ENCODE measurements at regions not wholly inside any gene's neighbourhood (a gene's known extent, or its start where the extent isn't known, plus 50 kb on each side); places are given as distances from the start of the nearest gene placed in this dataset.

- H3K27me3 Mint-ChIP-seq: no peaks in the 10 kb centered on the region
- peaks cover 5% of the 10 kb centered on the region for H3K9me3 Mint-ChIP-seq (ENCODE audit: low read depth)
- H3K27ac Mint-ChIP-seq: no peak overlapping the region
- CTCF ChIA-PET: no interaction called here
- no peaks in the 10 kb centered on the region for H3K4me1 Mint-ChIP-seq
- ATAC-seq (no peak), DNase-seq (no peak)
- no peak overlapping the region for H3K4me3 Mint-ChIP-seq
- no peaks in the 10 kb centered on the region for H3K36me3 Mint-ChIP-seq
These were observed 813.3 kb upstream of the ARRDC4 start for GRCh38 chr15:97146929-97147870.

GRCh38 chr15:97153356-97153965, 807.0 kb upstream of the ARRDC4 start:
- Mint-ChIP-seq H3K36me3 (no peaks in the 10 kb centered on the region), H3K4me3 (no peak overlapping the region), H3K27me3 (no peaks in the 10 kb centered on the region), H3K9me3 (ENCODE audit: low read depth) (no peaks in the 10 kb centered on the region), H3K27ac (no peak overlapping the region), H3K4me1 (no peaks in the 10 kb centered on the region)
- DNase-seq: no peak
- CTCF ChIA-PET: no interaction called here
- ATAC-seq: no peak

DNA sequence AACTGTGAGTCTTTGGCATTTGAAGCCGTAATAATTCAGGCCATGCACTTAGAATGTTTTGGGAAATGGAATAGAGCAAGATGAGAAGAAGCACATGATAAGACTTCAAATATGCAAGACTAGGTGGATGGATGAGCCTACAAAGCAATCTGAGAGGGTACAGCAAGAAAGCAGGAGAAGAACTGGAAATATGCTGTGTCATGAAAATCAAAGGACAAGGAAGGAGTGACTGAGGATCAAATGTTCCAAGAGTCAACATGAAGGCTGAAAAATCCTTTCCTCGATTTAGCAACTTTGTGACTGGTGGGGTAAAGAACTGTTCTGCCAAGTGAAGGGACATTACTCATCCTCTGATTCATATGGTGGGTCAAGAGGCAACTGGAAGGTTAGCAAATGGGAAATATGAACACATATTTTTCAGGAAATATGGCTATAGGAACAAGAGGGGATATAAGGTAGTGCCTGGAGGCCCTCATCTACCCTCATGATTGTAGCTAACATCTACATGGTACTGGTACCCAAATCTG, 803.7 kb upstream of the ARRDC4 start:
- DNase-seq: no peak
- no peaks in the 10 kb centered on the region for H3K4me1 Mint-ChIP-seq
- CTCF ChIA-PET: no interaction called here
- no peaks in the 10 kb centered on the region for H3K9me3 Mint-ChIP-seq (ENCODE audit: low read depth)
- no peak overlapping the region for H3K4me3 Mint-ChIP-seq
- no peaks in the 10 kb centered on the region for H3K36me3 Mint-ChIP-seq
- no peaks in the 10 kb centered on the region for H3K27me3 Mint-ChIP-seq
- ATAC-seq: no peak
- H3K27ac Mint-ChIP-seq: no peak overlapping the region

- no peaks in the 10 kb centered on the region for H3K27me3 Mint-ChIP-seq
- DNase-seq (no peak), ATAC-seq (no peak)
- CTCF ChIA-PET: no interaction called here
- H3K9me3 Mint-ChIP-seq (ENCODE audit: low read depth): no peaks in the 10 kb centered on the region
- no peaks in the 10 kb centered on the region for H3K4me1 Mint-ChIP-seq
- H3K36me3 Mint-ChIP-seq: no peaks in the 10 kb centered on the region
- H3K4me3 Mint-ChIP-seq: no peak overlapping the region
- H3K27ac Mint-ChIP-seq: no peak overlapping the region
These were observed 797.6 kb upstream of the ARRDC4 start for GRCh38 chr15:97162805-97163495.

GRCh38 chr15:97165205-97165604, 795.3 kb upstream of the ARRDC4 start:
- Mint-ChIP-seq H3K36me3 (no peaks in the 10 kb centered on the region), H3K27me3 (no peaks in the 10 kb centered on the region), H3K9me3 (ENCODE audit: low read depth) (no peaks in the 10 kb centered on the region), H3K4me1 (no peaks in the 10 kb centered on the region), H3K4me3 (no peak overlapping the region), H3K27ac (no peak overlapping the region)
- ATAC-seq (no peak), DNase-seq (no peak)
- CTCF ChIA-PET: no interaction called here

- CTCF ChIA-PET: no interaction called here
- ATAC-seq (no peak), DNase-seq (no peak)
- Mint-ChIP-seq H3K9me3 (ENCODE audit: low read depth) (peaks cover 2% of the 10 kb centered on the region), H3K27me3 (no peaks in the 10 kb centered on the region), H3K36me3 (no peaks in the 10 kb centered on the region), H3K4me1 (no peaks in the 10 kb centered on the region), H3K27ac (no peak overlapping the region), H3K4me3 (no peak overlapping the region)
These were observed 791.6 kb upstream of the ARRDC4 start for GRCh38 chr15:97168704-97169475.

GRCh38 chr15:97171556-97171955, 788.9 kb upstream of the ARRDC4 start:
- ATAC-seq (no peak), DNase-seq (no peak)
- H3K27ac Mint-ChIP-seq: no peak overlapping the region
- no peaks in the 10 kb centered on the region for H3K36me3 Mint-ChIP-seq
- CTCF ChIA-PET: no interaction called here
- peaks cover 4% of the 10 kb centered on the region for H3K9me3 Mint-ChIP-seq (ENCODE audit: low read depth)
- H3K27me3 Mint-ChIP-seq: no peaks in the 10 kb centered on the region
- no peak overlapping the region for H3K4me3 Mint-ChIP-seq
- H3K4me1 Mint-ChIP-seq: no peaks in the 10 kb centered on the region

DNA sequence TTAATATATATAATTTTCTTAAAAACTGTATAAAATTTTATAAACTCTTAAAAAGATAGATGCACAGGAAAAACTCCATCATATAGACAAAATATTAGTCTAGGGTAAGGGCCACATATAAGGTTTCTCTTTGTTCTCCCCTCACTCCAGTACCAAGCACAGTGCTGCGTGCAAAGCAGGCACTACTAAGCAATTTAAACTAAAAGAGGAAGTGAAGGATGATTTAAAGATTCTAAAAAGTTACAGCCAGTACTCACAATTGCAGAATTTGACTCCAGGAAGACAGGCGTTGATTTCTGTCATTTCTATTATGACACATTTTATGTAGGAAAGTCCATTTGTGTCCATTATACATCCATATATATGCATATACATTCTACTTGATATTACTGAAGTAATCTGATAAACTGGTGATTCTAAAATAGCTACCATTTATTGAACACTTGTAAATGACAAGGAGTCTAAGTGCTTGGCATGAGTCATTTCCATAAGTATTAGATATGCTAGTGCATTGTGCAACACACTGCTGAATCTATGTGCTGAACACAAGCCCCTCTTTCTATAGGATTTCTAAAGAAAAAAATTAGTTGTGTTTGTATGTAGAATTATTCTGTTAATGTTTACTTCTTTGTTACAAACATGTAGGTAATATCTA, 785.5 kb upstream of the ARRDC4 start:
- no peak overlapping the region for H3K4me3 Mint-ChIP-seq
- DNase-seq (no peak), ATAC-seq (no peak)
- no peaks in the 10 kb centered on the region for H3K27me3 Mint-ChIP-seq
- H3K9me3 Mint-ChIP-seq (ENCODE audit: low read depth): peaks cover 6% of the 10 kb centered on the region
- no peaks in the 10 kb centered on the region for H3K36me3 Mint-ChIP-seq
- no peak overlapping the region for H3K27ac Mint-ChIP-seq
- no peaks in the 10 kb centered on the region for H3K4me1 Mint-ChIP-seq
- CTCF ChIA-PET: no interaction called here

- no peaks in the 10 kb centered on the region for H3K36me3 Mint-ChIP-seq
- H3K9me3 Mint-ChIP-seq (ENCODE audit: low read depth): peaks cover 4% of the 10 kb centered on the region
- H3K27ac Mint-ChIP-seq: no peak overlapping the region
- CTCF ChIA-PET: no interaction called here
- DNase-seq: no peak
- no peak overlapping the region for H3K4me3 Mint-ChIP-seq
- H3K27me3 Mint-ChIP-seq: no peaks in the 10 kb centered on the region
- no peak for ATAC-seq
- no peaks in the 10 kb centered on the region for H3K4me1 Mint-ChIP-seq
These were observed 783.3 kb upstream of the ARRDC4 start for GRCh38 chr15:97177151-97177577.

- no peak overlapping the region for H3K27ac Mint-ChIP-seq
- CTCF ChIA-PET: no interaction called here
- ATAC-seq (no peak), DNase-seq (no peak)
- H3K4me3 Mint-ChIP-seq: no peak overlapping the region
- no peaks in the 10 kb centered on the region for H3K27me3 Mint-ChIP-seq
- H3K4me1 Mint-ChIP-seq: no peaks in the 10 kb centered on the region
- H3K9me3 Mint-ChIP-seq (ENCODE audit: low read depth): peaks cover 5% of the 10 kb centered on the region
- H3K36me3 Mint-ChIP-seq: no peaks in the 10 kb centered on the region
These were observed 777.9 kb upstream of the ARRDC4 start for GRCh38 chr15:97182581-97182980.

DNA sequence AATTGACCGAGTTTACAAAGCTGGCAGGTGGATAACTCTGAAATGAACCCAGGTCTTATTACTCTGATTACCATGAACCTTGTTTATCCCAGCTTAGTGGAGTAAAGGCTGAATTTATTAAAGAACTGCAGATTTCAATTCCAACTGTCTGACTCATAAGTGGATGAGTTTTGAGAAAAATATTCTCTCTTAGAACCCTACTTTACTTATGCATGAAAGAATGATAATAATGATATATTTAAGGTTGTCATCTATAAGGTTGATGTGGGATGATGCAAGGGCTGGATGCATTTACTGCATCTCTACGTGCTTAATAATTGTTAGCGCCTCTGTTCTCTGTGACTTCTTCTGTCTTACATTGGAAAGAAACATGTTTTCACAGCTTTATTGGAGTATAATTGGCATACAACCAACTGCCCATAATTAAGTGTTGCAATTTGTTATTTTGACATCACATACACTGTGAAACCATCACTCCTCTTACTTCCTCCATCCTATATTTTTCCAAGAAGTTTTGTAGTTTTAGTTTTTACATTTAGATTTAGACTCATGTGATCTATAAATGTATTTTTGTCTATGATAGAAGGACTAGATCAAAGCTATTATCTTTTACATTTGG, 771.2 kb upstream of the ARRDC4 start:
- CTCF ChIA-PET: no interaction called here
- H3K27ac Mint-ChIP-seq: no peak overlapping the region
- no peak for ATAC-seq
- no peaks in the 10 kb centered on the region for H3K4me1 Mint-ChIP-seq
- H3K4me3 Mint-ChIP-seq: no peak overlapping the region
- no peaks in the 10 kb centered on the region for H3K36me3 Mint-ChIP-seq
- no peaks in the 10 kb centered on the region for H3K27me3 Mint-ChIP-seq
- H3K9me3 Mint-ChIP-seq (ENCODE audit: low read depth): no peaks in the 10 kb centered on the region
- no peak for DNase-seq

DNA sequence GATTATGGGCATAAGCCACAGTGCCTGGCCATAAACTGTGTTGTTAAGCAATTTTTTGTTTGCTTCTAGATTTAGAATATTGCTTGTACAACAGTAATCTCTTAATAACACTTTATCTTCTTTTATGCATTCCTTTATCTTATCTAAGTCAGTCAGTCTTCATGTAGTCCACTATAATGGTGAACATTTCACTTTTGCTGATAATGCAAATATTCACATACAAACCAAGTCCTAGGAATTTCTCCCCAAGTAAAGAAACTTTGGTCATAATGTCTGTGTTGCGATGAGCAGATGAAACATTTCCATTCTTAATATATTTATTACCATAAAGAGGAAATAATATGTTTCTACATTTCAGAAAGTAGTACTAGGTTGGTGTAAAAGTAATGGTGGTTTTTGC, 765.8 kb upstream of the ARRDC4 start:
- Mint-ChIP-seq H3K27me3 (no peaks in the 10 kb centered on the region), H3K4me1 (no peaks in the 10 kb centered on the region)

More for the DNA sequence above, 765.8 kb upstream of the ARRDC4 start:
- H3K36me3 Mint-ChIP-seq: no peaks in the 10 kb centered on the region
- H3K27ac Mint-ChIP-seq: no peak overlapping the region
- DNase-seq: no peak
- no peak overlapping the region for H3K4me3 Mint-ChIP-seq
- no peaks in the 10 kb centered on the region for H3K9me3 Mint-ChIP-seq (ENCODE audit: low read depth)
- CTCF ChIA-PET: no interaction called here
- no peak for ATAC-seq

All from activated CD8-positive, alpha-beta memory T cell treated with anti-CD3 and anti-CD28 coated beads, Interleukin-2, amount 10 ng/mL, durations not matched to agents 7 days and 5 days (primary cell).